22Rv1 (cell line): ENCODE measurements at regions not wholly inside any gene's neighbourhood (a gene's known extent, or its start where the extent isn't known, plus 50 kb on each side); places are given as distances from the start of the nearest gene placed in this dataset.

Experiments used
- ZFX ChIP-seq: fragments of 450-650 bp; IDR thresholded peaks from 2 replicates; pipeline ENCODE4 v1.6.1; 2017; ENCODE audit warnings: antibody characterized with exemption, borderline replicate concordance
- TF ChIP-seq, protein P1 (sequence below): fragments of 450-650 bp; IDR thresholded peaks from 2 replicates; pipeline ENCODE4 v1.5.1; 2017; ENCODE audit warnings: mild to moderate bottlenecking

DNA sequence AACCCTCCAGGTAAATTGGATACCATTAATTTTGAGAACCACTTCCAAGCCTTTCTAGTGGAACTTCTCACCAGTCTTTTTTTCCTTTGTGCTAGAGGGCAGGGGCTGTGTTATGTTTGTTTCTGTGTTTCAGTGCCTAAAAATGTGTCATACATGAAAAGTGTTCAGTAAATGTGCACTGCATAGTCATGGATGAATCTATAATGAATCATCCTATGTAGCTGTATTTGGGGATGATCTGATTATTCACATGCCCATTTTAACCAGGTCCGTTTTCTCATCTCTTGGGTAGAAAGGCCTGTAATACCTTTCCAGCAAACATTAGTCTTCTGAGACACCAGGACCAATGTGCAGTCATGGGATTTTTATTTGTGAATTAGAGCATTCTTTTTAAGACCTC, 583.0 kb upstream of the GOLIM4 start:
- TF ChIP-seq, protein P1, sequence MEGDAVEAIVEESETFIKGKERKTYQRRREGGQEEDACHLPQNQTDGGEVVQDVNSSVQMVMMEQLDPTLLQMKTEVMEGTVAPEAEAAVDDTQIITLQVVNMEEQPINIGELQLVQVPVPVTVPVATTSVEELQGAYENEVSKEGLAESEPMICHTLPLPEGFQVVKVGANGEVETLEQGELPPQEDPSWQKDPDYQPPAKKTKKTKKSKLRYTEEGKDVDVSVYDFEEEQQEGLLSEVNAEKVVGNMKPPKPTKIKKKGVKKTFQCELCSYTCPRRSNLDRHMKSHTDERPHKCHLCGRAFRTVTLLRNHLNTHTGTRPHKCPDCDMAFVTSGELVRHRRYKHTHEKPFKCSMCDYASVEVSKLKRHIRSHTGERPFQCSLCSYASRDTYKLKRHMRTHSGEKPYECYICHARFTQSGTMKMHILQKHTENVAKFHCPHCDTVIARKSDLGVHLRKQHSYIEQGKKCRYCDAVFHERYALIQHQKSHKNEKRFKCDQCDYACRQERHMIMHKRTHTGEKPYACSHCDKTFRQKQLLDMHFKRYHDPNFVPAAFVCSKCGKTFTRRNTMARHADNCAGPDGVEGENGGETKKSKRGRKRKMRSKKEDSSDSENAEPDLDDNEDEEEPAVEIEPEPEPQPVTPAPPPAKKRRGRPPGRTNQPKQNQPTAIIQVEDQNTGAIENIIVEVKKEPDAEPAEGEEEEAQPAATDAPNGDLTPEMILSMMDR, result no peak
- TF ChIP-seq ZFX, result no peak
